Stimulated activated CD4-positive, alpha-beta T cell treated with anti-CD3 and anti-CD28 coated beads, Interleukin-15, amount 100 ng/mL, for 24 hours (primary cell): ENCODE measurements at regions not wholly inside any gene's neighbourhood (a gene's known extent, or its start where the extent isn't known, plus 50 kb on each side); places are given as distances from the start of the nearest gene placed in this dataset.
"Not testable (repeated sequence)": the region's sequence is repeated elsewhere in the genome, so short reads cannot be mapped to it uniquely, and the experiment has no call there.

ENCODE experiments used
- DNase-seq: peaks from one replicate; pipeline ENCODE4 v3.0.0-alpha.2; 2020

- no peak for DNase-seq
Observed at GRCh38 chr4:111930659-111931058, 214.6 kb upstream of the FAM241A start.

- DNase-seq, result no peak
Observed at GRCh38 chr4:111933703-111934102, 211.6 kb upstream of the FAM241A start.

GRCh38 chr4:111934314-111934713 is 210.9 kb upstream of the FAM241A start:
- no peak for DNase-seq

- DNase-seq, result no peak
Observed at GRCh38 chr4:111937368-111937767, 207.9 kb upstream of the FAM241A start.

- DNase-seq, result no peak
Observed at GRCh38 chr4:111941957-111942356, 203.3 kb upstream of the FAM241A start.

GRCh38 chr4:111943796-111944203 is 201.5 kb upstream of the FAM241A start:
- DNase-seq, result no peak

- no peak for DNase-seq
Observed at GRCh38 chr4:111945014-111945413, 200.2 kb upstream of the FAM241A start.

- no peak for DNase-seq
Observed at GRCh38 chr4:111946800-111947199, 198.5 kb upstream of the FAM241A start.

- DNase-seq, result no peak
Observed at GRCh38 chr4:111952688-111953087, 192.6 kb upstream of the FAM241A start.

GRCh38 chr4:111954550-111954949 is 190.7 kb upstream of the FAM241A start:
- DNase-seq, result no peak

- no peak for DNase-seq
Observed at GRCh38 chr4:111955001-111955400, 190.3 kb upstream of the FAM241A start.

- no peak for DNase-seq
Observed at GRCh38 chr4:111957116-111957515, 188.1 kb upstream of the FAM241A start.

- no peak for DNase-seq
Observed at GRCh38 chr4:111957997-111958396, 187.3 kb upstream of the FAM241A start.

GRCh38 chr4:111959222-111959621 is 186.0 kb upstream of the FAM241A start:
- no peak for DNase-seq

GRCh38 chr4:111960241-111960667 is 185.0 kb upstream of the FAM241A start:
- DNase-seq, result no peak

- DNase-seq, result not testable (repeated sequence)
Observed at GRCh38 chr4:111961026-111961425, 184.2 kb upstream of the FAM241A start.

GRCh38 chr4:111961809-111962208 is 183.4 kb upstream of the FAM241A start:
- no peak for DNase-seq

- no peak for DNase-seq
Observed at GRCh38 chr4:111963158-111963700, 182.0 kb upstream of the FAM241A start.

- no peak for DNase-seq
Observed at GRCh38 chr4:111977419-111977965, 167.8 kb upstream of the FAM241A start.

- no peak for DNase-seq
Observed at GRCh38 chr4:111979921-111980320, 165.3 kb upstream of the FAM241A start.

GRCh38 chr4:111982089-111982488 is 163.2 kb upstream of the FAM241A start:
- DNase-seq, result no peak

- DNase-seq, result no peak
Observed at GRCh38 chr4:111984169-111984819, 161.0 kb upstream of the FAM241A start.

GRCh38 chr4:111985426-111985825 is 159.8 kb upstream of the FAM241A start:
- no peak for DNase-seq

GRCh38 chr4:111986095-111986494 is 159.2 kb upstream of the FAM241A start:
- no peak for DNase-seq

- DNase-seq, result no peak
Observed at GRCh38 chr4:111988514-111988913, 156.7 kb upstream of the FAM241A start.
